ENCODE measurements at regions not wholly inside any gene's neighbourhood (a gene's known extent, or its start where the extent isn't known, plus 50 kb on each side); places are given as distances from the start of the nearest gene placed in this dataset.
"Not testable (repeated sequence)": the region's sequence is repeated elsewhere in the genome, so short reads cannot be mapped to it uniquely, and the experiment has no call there.

GRCh38 chr10:125232841-125233240 is 72.5 kb upstream of the CTBP2 start:
- DNase-seq = no peak

DNA sequence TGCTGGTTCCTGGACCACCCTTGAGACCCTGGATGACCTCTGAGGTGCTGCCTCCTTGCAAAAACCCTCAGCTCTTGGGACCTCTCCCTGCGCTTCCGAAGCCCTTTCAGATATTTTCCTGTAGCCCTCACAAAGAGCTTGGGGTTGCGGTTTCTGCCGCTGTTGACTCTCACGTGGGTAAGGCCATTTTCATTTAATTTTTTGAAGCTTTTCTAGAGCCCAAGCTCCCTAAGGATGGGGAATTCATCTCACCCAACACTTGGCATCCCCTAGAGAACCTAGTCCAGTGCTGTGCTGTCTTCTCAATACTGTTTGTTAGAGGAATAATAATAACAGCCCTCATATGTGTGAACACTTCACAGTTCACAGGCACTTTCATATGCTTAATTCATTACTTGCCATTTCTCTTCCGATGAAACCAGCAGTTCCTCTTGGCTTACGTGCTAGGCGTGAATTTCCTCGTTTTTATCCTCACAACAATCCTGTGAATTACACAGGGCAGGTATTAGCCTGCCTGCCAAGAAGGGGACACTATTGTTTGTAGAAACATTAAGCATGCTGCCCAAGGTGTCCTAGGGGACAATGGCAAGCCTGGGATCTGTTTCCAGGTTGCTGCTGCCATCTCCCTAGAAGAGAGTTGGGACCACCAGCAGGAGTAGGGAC is 71.6 kb upstream of the CTBP2 start:
- no peak for DNase-seq

GRCh38 chr10:125231116-125231812 is 70.9 kb upstream of the CTBP2 start:
- no peak for DNase-seq

GRCh38 chr10:125230251-125230650 is 69.9 kb upstream of the CTBP2 start:
- no peak for DNase-seq

- not testable (repeated sequence) for DNase-seq
Measured at GRCh38 chr10:125228245-125228940, 68.0 kb upstream of the CTBP2 start.

DNA sequence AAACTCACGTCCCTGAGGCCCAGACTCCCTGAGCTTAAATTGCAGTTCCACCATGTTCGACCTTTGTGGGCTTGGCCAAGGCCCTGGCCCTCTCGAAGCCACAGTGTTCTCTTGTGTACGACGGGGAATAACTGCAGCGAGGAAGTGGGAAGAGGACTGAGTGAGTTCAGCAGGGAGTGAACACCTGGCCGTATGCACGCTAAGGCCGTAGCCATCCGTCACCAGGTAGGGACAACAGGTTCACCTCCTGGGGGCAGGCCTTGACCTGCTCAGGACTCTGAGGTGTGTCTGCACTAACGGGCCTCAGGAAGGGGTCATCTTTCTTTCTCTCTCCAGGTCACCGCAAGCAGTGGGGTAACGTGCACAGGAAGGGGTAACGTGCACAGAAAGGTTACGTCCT is 67.2 kb upstream of the CTBP2 start:
- DNase-seq = no peak

DNA sequence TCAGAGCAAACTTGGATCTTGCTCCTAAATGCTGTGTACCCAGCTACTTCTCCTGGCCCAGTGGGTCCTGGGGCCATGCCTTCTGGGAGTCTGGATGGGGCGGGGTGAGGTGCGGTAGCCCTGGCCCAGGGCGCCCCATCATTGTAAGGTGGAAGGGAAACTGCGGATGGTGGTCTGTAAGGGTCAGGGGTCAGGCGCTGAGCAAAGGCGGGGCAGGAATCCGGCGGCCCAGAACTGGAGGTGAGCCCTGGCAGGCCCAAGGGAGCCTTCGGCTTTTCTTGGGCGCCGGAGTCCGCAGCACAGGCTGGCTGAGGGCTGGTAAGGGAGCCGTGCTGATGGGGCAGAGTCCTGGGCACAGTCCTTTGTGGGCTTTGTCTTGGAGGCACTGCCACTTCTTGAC is 66.5 kb upstream of the CTBP2 start:
- no peak for DNase-seq

DNA sequence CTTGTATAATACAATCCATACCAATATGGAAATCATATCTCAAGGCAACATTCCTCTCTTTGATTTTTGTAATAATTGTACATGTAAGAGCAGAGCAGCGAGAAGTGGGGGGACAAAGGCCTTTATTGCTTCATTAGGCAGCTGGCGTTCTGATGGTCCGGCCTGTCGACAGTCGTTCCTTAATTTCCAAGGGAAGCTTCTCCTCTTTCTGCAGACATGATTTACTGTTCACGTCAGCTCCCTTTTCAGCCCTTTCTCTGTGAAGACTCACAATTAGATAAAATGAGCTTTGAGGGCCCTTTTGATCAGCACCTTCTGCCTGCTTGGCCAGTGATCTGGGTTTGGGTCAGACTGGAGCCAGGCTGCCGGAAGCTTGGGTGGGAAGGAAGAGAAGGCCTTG is 65.6 kb upstream of the CTBP2 start:
- DNase-seq = no peak

GRCh38 chr10:125225051-125225450 is 64.7 kb upstream of the CTBP2 start:
- no peak for DNase-seq

- DNase-seq = no peak
Measured at GRCh38 chr10:125222515-125223308, 62.3 kb upstream of the CTBP2 start.

DNA sequence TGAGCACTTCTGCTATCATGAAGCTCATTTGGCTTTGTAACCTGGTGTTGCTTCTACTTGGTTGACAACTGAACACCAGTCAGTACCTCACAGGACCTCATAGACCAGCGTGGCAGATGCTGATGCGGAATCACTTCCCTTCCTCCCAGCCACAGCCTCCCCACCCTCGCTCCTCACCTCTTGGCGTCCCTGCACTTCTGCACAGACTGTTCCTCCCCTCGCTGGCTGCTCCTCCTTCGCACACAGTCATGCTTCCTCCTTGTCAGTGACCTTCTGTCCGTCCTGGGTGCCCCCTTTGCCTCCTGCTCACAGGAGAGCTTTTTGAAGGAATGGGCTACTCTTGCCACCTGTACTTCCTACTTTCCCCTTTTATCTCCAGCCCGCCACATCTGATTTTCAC is 61.4 kb upstream of the CTBP2 start:
- DNase-seq = no peak

- DNase-seq = no peak
Measured at GRCh38 chr10:125219776-125220175, 59.4 kb upstream of the CTBP2 start.

- no peak for DNase-seq
Measured at GRCh38 chr10:125218967-125219366, 58.6 kb upstream of the CTBP2 start.

DNA sequence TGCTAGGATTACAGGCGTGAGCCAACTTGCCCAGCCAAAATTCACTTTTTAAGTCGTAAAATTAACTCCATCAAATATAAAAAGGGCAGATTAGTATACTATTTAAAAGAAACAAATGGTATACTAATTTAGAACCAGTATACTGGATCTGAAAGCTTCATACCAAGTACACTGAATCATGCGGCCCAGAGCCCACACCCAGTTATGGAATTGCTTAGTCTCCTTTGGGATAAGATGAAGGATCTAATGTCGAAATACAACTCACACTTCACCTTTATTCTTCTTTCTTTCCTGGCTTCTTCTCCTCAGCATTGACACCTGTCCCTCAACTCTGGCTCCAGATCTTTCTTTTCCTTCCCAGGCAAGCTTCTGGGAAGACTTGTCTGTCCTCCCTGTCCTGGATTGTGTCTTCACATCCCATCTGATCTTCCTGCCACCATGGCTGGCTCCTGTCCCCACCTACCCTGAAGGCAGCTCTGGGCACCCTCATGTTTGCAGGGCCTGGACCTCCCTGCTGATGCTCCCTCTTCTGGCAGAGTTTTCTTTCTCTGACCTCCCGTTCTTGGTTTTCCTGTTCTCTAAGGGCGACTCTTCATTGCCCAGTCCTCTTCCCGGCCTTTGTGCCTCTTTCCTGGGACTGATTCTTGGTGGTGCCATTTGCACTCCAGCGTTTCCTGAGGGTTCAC is 57.8 kb upstream of the CTBP2 start:
- DNase-seq = no peak

DNA sequence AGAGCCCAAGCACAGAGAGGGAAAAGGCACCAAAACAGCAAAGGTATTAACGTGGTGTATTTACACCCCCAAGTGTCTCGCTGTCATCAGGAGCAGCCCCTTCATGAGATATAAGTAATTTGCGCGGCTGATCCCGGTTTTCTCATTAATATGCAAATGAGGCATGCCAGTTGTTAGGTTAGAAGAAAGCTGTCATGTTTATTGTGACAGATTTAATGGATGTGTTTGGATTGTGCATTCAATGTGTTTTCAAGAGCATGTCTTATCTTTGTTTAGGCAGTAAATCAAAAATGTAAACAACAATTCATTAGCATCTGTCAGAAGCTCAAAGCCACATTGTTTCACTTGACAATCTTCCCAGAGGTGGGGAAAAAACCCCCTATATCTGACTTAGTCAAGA is 56.5 kb upstream of the CTBP2 start:
- no peak for DNase-seq

GRCh38 chr10:125216309-125216708 is 55.9 kb upstream of the CTBP2 start:
- no peak for DNase-seq

GRCh38 chr10:125214283-125214570 is 53.9 kb upstream of the CTBP2 start:
- DNase-seq = no peak

- no peak for DNase-seq
Measured at GRCh38 chr10:125213541-125214282, 53.3 kb upstream of the CTBP2 start.

DNA sequence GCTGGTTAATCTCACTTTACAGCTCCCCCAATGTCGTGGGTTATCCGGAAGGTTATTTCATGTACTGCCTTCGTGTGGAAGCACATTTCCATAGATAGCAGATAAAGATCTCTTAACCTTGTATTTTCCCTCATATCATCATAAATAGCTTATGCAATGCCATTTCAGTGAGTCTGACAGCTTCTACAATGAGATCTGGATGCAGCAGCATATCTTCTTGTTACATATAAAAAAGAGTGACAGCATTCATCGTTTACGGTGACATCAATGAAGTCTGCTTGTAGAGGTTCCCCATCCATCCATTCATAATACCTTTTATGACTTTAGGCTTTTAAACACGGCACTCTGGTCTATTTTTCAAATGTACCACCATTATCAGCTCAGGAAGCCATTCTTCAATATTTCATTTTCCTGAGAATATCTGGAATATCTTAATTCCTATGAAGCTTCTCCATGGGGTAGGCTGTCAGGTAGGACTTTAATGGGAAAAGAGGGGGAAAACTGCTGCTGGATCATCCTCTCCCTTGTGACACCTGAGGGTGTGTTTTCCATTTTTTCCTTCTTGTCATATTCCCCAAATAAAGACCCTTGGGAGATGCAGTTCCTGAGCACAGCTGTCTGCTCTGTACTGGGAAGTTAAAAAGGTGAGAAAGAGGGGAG is 51.9 kb upstream of the CTBP2 start:
- no peak for DNase-seq
